ENCODE measurements at regions not wholly inside any gene's neighbourhood (a gene's known extent, or its start where the extent isn't known, plus 50 kb on each side); places are given as distances from the start of the nearest gene placed in this dataset.

- TF ChIP-seq PATZ1 (CRISPR knock-in tag; IDR thresholded peaks at IDR 0.05; ENCODE audit: borderline replicate concordance) (no peak), CREB5 (CRISPR knock-in tag; IDR thresholded peaks at IDR 0.05; ENCODE audit: low read depth) (no peak), TSHZ2 (CRISPR knock-in tag; IDR thresholded peaks at IDR 0.05) (no peak), ESRRG (CRISPR knock-in tag; IDR thresholded peaks at IDR 0.05) (no peak), SNAI2 (CRISPR knock-in tag; IDR thresholded peaks at IDR 0.05) (no peak), TOX (CRISPR knock-in tag; IDR thresholded peaks at IDR 0.05; ENCODE audit: borderline replicate concordance) (no peak), ZC3H10 (CRISPR knock-in tag; IDR thresholded peaks at IDR 0.05) (no peak), CSRNP3 (CRISPR knock-in tag; IDR thresholded peaks at IDR 0.05) (no peak), RARB (CRISPR knock-in tag; IDR thresholded peaks at IDR 0.05) (no peak)
- no peak for ATAC-seq
These were observed 805.0 kb downstream of the TBC1D22A start for GRCh38 chr22:47567126-47568090.

GRCh38 chr22:47566491-47566890 lies 804.0 kb downstream of the TBC1D22A start:
- TF ChIP-seq SNAI2 (CRISPR knock-in tag; IDR thresholded peaks at IDR 0.05), result no peak
- TF ChIP-seq ISL1 (CRISPR knock-in tag; IDR thresholded peaks at IDR 0.05), result no peak
- no peak for TF ChIP-seq PATZ1 (CRISPR knock-in tag; IDR thresholded peaks at IDR 0.05; ENCODE audit: borderline replicate concordance)
- no peak for TF ChIP-seq CSDC2 (CRISPR knock-in tag; IDR thresholded peaks at IDR 0.05)
- TF ChIP-seq ZFP3 (CRISPR knock-in tag; IDR thresholded peaks at IDR 0.05), result no peak
- no peak for TF ChIP-seq ZC3H10 (CRISPR knock-in tag; IDR thresholded peaks at IDR 0.05)
- TF ChIP-seq CREB5 (CRISPR knock-in tag; IDR thresholded peaks at IDR 0.05; ENCODE audit: low read depth), result no peak
- TF ChIP-seq TOX (CRISPR knock-in tag; IDR thresholded peaks at IDR 0.05; ENCODE audit: borderline replicate concordance), result no peak
- TF ChIP-seq ESRRG (CRISPR knock-in tag; IDR thresholded peaks at IDR 0.05), result no peak
- TF ChIP-seq POU6F1 (CRISPR knock-in tag; IDR thresholded peaks at IDR 0.05; ENCODE audit: borderline replicate concordance, low read depth), result no peak
- no peak for TF ChIP-seq RARB (CRISPR knock-in tag; IDR thresholded peaks at IDR 0.05)
- TF ChIP-seq ZNF565 (CRISPR knock-in tag; conservative IDR thresholded peaks at IDR 0.05; ENCODE audit: low read depth), result no peak
- no peak for TF ChIP-seq ZNF8 (CRISPR knock-in tag; IDR thresholded peaks at IDR 0.05)
- no peak for TF ChIP-seq ARNTL (CRISPR knock-in tag; IDR thresholded peaks at IDR 0.05; ENCODE audit: borderline replicate concordance, low read depth)
- no peak for ATAC-seq

Data from SK-N-SH treated with all-trans-retinoic acid at 6 μM for 48 hours (cell line).